ENCODE measurements at regions not wholly inside any gene's neighbourhood (a gene's known extent, or its start where the extent isn't known, plus 50 kb on each side); places are given as distances from the start of the nearest gene placed in this dataset.

- H3K36me3 ChIP-seq (ENCODE audit: control insufficient read depth, insufficient read depth, low read length) = no peaks in the 10 kb centered on the region
- no peak overlapping the region for H3K27ac ChIP-seq (ENCODE audit: low read length)
- H3K9me3 ChIP-seq (ENCODE audit: control insufficient read depth, insufficient read depth, low read depth, low read length) = no peaks in the 10 kb centered on the region
- peaks cover 5% of the 10 kb centered on the region for H3K27me3 ChIP-seq (ENCODE audit: control insufficient read depth, insufficient read depth, low read length)
- TF ChIP-seq SIN3A (IDR thresholded peaks at IDR 0.05; ENCODE audit: borderline replicate concordance, insufficient read depth, low read depth, low read length) (no peak), TCF7L2 (IDR thresholded peaks at IDR 0.05; ENCODE audit: low read depth, low read length) (no peak), REST (IDR thresholded peaks at IDR 0.05; ENCODE audit: insufficient read depth in 1 of 2, low read depth in 2 of 2, low read length in 1 of 2) (no peak), CTCF (IDR thresholded peaks at IDR 0.05) (no peak), POLR2AphosphoS5 (IDR thresholded peaks at IDR 0.05; ENCODE audit: low read depth, low read length) (no peak)
- no peak for DNase-seq (ENCODE audit: low read depth, low spot score)
- in situ Hi-C loops (cut with HindIII; ENCODE audit: low pct_unique_long_range_greater_than_20kb, low sequenced_read_pairs) = no loop called here
- ChIA-PET CTCF (no interaction called here), POLR2A (no interaction called here)
- no TSS peak for BruUV-seq (replicated peaks)
- no peak overlapping the region for H3K4me3 ChIP-seq (ENCODE audit: low read depth in 2 of 2, low read length in 2 of 2)
- H3K4me1 ChIP-seq (ENCODE audit: control insufficient read depth, insufficient read depth, low read length) = no peaks in the 10 kb centered on the region
- no peak; the same call in 1 of the 2 replicates for ATAC-seq
- intact Hi-C loops (cut with micrococcal nuclease; ENCODE audit: unreplicated experiment) = no loop called here
These were observed 67.1 kb upstream of the NLK start for GRCh38 chr17:27975146-27976011.

GRCh38 chr17:27976331-27976730, 66.1 kb upstream of the NLK start:
- ATAC-seq (no peak), DNase-seq (ENCODE audit: low read depth, low spot score) (no peak)
- intact Hi-C loops (cut with micrococcal nuclease; ENCODE audit: unreplicated experiment) = no loop called here
- TF ChIP-seq CTCF (IDR thresholded peaks at IDR 0.05) (no peak), TCF7L2 (IDR thresholded peaks at IDR 0.05; ENCODE audit: low read depth, low read length) (no peak), POLR2AphosphoS5 (IDR thresholded peaks at IDR 0.05; ENCODE audit: low read depth, low read length) (no peak), SIN3A (IDR thresholded peaks at IDR 0.05; ENCODE audit: borderline replicate concordance, insufficient read depth, low read depth, low read length) (no peak), REST (IDR thresholded peaks at IDR 0.05; ENCODE audit: insufficient read depth in 1 of 2, low read depth in 2 of 2, low read length in 1 of 2) (no peak)
- in situ Hi-C loops (cut with HindIII; ENCODE audit: low pct_unique_long_range_greater_than_20kb, low sequenced_read_pairs) = no loop called here
- no TSS peak for BruUV-seq (replicated peaks)
- no peaks in the 10 kb centered on the region for H3K4me1 ChIP-seq (ENCODE audit: control insufficient read depth, insufficient read depth, low read length)
- no peaks in the 10 kb centered on the region for H3K36me3 ChIP-seq (ENCODE audit: control insufficient read depth, insufficient read depth, low read length)
- ChIA-PET CTCF (no interaction called here), POLR2A (no interaction called here)
- H3K27me3 ChIP-seq (ENCODE audit: control insufficient read depth, insufficient read depth, low read length) = peaks cover 5% of the 10 kb centered on the region
- H3K27ac ChIP-seq (ENCODE audit: low read length) = no peak overlapping the region
- H3K9me3 ChIP-seq (ENCODE audit: control insufficient read depth, insufficient read depth, low read depth, low read length) = no peaks in the 10 kb centered on the region
- H3K4me3 ChIP-seq (ENCODE audit: low read depth in 2 of 2, low read length in 2 of 2) = no peak overlapping the region
